Fibroblast of villous mesenchyme (primary cell): ENCODE measurements at regions not wholly inside any gene's neighbourhood (a gene's known extent, or its start where the extent isn't known, plus 50 kb on each side); places are given as distances from the start of the nearest gene placed in this dataset.

Source experiments
- DNase-seq: peaks from one replicate; pipeline ENCODE4 v3.0.0-alpha.2; 2010; ENCODE audit warnings: low read depth
- H3K4me3 ChIP-seq: 2 replicates; pipeline ENCODE4 v1.5.1; 2011; ENCODE audit warnings: low read depth, mild to moderate bottlenecking, low read length
- CTCF ChIP-seq: IDR thresholded peaks from 2 replicates; pipeline ENCODE4 v1.5.1; 2012; ENCODE audit warnings: low read depth, mild to moderate bottlenecking, low read length; ENCODE audit not compliant: insufficient read depth

- H3K4me3 ChIP-seq = no peak overlapping the region
- TF ChIP-seq CTCF = no peak
- no peak for DNase-seq
Measured at GRCh38 chr14:66240105-66240504, 246.1 kb upstream of the CCDC196 start.

- no peak for DNase-seq
- H3K4me3 ChIP-seq = no peak overlapping the region
- no peak for TF ChIP-seq CTCF
Measured at GRCh38 chr14:66242001-66242400, 244.2 kb upstream of the CCDC196 start.

GRCh38 chr14:66244834-66245233, 241.3 kb upstream of the CCDC196 start:
- TF ChIP-seq CTCF = no peak
- no peak overlapping the region for H3K4me3 ChIP-seq
- DNase-seq = no peak

- no peak for TF ChIP-seq CTCF
- H3K4me3 ChIP-seq = no peak overlapping the region
- no peak for DNase-seq
Measured at GRCh38 chr14:66247662-66248193, 238.4 kb upstream of the CCDC196 start.

- H3K4me3 ChIP-seq = no peak overlapping the region
- no peak for TF ChIP-seq CTCF
- no peak for DNase-seq
Measured at GRCh38 chr14:66248256-66248655, 237.9 kb upstream of the CCDC196 start.

GRCh38 chr14:66249544-66249943, 236.6 kb upstream of the CCDC196 start:
- H3K4me3 ChIP-seq = no peak overlapping the region
- no peak for TF ChIP-seq CTCF
- DNase-seq = no peak

GRCh38 chr14:66254038-66254437, 232.1 kb upstream of the CCDC196 start:
- DNase-seq = no peak
- no peak for TF ChIP-seq CTCF
- no peak overlapping the region for H3K4me3 ChIP-seq
